GM18909 (cell line): ENCODE measurements at regions not wholly inside any gene's neighbourhood (a gene's known extent, or its start where the extent isn't known, plus 50 kb on each side); places are given as distances from the start of the nearest gene placed in this dataset.

Experiments
- ATAC-seq: cut with Tn5 transposase; IDR thresholded peaks from one replicate; pipeline ENCODE4 v1.9.1; 2021; ENCODE audit warnings: mild to moderate bottlenecking; ENCODE audit not compliant: unreplicated experiment, poor library complexity

DNA sequence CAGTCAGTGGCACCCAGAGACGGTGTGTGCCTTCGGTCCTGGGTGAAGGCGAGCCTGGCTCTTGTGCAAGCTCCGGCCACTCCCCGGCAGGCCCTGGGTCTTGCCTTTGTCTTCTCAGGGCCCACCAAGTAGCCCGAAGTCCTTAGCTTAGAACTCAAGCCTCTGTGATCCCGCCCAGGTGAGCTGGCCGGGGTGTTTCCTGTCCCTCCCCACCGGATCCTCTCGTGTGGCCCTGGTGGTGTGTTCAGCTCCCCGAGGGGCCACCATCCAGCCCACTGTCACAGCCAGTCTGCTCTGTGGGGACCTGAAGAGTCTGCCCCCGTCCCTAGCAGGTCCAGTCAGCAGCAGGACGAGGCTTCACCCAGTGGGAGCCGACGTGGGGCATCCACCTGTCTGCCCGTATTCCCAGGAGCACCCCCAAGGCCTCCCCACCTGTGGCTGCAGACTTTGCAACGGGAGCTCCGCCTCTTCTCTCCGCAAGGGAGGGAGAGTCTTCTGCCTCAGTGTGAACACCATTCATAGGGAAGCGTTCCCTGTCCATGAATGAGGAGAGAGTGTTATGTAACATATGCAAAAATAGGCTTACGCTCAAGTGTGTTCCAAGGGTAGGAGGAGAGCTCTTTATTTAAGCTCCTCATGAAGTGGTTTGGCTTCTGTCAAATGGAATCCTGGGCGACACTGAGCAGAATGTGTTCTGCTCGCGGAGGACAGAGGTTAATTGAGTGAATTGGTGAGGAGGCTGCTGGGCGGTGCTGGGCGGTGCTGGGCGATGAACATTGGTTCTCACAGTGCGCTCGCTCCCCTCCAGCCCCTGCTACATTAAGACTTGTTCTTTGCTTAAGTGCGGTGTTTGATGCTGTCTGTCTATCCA, 108.9 kb downstream of the CRYAA start:
- no peak for ATAC-seq

DNA sequence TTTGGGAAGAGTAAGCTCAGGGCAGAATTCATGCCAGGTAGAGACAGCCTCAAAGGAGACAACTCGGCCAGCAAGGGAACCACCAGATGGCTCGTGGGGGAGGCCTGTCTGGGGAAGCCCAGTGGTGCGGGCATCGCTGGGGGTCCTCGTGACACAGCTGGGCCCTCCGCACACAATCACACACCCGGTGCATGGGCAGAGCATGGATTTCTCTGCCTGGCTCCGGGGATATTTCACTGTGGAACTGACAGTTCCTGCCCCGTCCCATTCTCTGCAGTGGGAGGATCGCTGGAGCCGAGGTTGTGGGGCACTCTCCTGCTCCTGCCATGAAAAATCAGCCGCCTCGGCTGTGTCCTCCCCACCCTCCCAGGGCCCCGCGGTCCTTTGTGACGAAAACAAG, 108.0 kb downstream of the CRYAA start:
- no peak for ATAC-seq

DNA sequence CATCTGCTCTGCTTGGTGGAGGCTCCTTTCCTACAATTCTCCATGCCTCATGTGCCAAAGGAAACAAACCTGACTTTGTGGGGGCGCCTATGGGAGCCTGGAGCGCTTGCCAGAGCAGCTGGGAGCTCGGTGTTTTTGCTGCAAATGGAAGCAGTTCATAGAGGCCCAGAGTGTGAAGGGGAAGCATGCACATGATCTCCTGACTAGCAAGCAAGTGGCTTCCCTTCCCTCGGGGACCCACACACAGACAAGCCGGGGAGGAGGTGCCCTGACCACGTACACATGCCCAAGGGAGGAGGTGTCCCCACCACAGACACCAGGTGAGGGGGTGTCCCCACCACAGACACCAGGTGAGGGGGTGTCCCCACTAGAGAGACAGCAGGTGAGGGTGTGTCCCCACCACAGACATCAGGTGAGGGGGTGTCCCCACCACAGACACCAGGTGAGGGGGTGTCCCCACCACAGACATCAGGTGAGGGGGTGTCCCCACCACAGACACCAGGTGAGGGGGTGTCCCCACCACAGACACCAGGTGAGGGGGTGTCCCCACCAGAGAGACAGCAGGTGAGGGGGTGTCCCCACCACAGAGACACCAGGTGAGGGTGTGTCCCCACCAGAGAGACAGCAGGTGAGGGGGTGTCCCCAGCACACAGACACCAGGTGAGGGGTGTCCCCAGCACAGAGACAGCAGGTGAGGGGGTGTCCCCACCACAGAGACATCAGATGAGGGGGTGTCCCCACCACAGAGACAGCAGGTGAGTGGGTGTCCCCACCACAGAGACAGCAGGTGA, 106.8 kb downstream of the CRYAA start:
- ATAC-seq = no peak

DNA sequence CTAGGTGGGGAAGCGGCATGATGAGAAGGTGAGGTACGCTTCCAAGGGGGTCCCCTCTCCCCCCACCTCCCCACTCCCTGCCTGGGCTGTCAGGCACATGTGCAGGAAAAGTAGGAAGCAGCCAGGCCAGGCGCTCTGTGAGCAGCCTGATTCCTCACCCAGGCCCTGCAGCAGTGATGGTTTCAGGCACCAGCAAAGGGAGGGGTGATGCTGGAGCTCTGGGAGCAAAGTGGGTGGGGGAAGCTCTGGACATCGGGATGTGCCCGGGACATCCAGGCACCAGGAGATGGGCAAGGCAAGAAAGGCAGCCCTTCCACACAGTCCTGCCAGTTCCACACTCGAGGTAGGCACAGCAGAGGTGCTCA, 106.1 kb downstream of the CRYAA start:
- no peak for ATAC-seq

DNA sequence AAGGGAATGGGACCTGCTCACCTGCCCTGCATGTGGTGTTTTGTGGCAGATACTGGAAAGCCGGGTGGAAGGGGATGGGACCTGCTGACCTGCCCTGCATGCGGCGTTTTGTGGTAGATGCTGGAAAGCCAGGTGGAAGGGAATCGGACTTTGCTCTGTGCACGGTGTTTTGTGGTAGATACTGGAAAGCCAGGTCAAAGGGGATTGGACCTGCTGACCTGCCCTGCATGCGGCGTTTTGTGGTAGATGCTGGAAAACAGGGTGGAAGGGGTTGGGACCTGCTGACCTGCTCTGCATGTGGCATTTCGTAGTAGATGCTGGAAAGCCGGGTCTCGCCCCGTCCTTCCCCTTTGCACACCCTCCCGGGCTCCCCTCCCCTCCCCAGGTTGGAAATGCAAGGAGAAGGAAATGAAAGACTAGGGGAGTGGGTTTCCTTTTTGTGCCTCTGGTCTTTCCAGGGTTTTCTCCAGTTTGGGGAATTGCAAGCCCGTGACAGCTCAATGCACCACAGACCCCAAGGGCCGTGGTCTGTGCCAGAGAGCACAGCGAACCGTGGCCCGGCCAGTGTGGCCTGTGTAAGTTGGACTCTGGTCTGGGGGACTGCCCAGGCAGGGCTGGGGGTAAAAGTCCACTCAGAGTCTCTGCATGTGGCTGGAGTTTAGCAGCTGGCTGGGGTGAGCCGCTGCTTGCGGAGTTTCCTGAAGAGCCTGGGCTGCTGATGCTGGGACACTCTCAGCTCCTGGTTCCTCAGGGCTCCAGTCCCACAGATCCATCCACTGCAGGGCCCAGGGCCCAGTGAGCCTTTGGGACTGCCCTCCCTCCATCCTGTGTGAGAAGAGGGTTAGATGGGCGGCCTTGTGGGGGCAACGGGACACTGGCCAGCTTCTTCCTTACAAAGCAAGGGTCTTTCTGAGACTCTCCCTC, 105.5 kb downstream of the CRYAA start:
- ATAC-seq = no peak

DNA sequence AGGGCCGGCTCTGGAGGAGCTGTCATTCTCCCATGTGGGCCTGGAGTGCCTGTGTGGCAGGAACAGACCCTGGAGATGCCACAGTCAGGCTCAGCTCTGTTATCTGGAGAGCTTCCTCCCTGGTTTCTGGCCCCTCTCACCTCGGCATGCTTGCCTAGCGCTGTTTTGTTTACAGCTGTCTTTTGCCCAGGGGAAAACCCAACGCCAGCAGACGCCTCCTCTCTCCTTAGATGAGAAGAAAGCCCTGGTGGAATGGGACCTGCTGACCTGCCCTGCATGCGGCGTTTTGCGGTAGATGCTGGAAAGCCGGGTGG, 104.9 kb downstream of the CRYAA start:
- ATAC-seq = no peak

DNA sequence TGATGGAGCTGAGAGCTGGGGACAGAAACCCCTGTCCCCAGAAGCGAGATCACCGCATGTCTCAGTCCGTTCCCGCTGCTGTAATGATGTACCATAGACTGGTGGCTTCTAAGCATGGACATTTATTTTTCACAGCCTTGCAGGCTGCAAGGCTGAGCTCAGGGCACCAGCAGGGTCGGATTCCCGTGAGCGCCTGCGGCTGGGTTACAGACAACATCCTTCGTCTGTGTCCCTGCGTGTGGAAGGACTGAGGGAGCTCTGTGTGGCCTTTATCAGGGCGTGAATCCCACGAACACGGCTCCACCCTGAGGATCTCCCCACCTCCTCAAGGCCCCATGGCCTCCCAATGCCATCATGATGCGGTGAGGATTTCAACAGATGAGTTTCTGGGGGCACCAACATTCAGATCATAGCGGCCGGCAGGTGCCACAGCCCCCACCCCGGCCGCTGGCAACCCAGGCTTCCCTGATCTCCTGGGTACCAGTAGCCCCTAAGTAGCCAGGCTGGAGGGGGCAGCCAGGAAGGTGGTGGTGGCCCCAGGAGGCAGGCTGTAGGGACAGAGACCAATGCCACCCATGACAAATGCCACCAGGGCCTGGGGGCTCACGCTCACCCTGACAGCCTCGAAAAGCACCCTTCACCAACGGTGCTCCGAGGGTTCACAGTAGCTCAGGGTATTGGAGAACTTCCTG, 104.4 kb downstream of the CRYAA start:
- ATAC-seq = no peak

DNA sequence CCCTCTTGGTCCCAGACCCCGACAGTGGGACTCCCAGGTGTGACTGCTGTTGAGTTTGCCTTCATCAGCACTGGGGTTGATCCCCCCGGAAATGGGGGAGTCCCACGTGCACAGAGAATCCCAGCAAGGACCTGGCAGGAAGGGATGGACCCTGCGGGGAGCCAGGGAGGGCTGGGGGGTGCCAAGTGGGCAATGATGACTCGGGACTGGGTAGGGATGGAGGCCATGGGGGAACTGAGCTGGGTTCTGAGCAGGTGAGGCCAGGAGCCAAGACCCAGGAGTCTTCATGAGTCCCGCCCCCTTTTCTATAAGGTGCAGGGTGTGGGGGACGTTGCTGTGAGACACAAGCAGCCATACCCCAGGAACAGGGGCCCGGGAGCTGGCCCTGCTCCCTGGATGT, 103.8 kb downstream of the CRYAA start:
- no peak for ATAC-seq

DNA sequence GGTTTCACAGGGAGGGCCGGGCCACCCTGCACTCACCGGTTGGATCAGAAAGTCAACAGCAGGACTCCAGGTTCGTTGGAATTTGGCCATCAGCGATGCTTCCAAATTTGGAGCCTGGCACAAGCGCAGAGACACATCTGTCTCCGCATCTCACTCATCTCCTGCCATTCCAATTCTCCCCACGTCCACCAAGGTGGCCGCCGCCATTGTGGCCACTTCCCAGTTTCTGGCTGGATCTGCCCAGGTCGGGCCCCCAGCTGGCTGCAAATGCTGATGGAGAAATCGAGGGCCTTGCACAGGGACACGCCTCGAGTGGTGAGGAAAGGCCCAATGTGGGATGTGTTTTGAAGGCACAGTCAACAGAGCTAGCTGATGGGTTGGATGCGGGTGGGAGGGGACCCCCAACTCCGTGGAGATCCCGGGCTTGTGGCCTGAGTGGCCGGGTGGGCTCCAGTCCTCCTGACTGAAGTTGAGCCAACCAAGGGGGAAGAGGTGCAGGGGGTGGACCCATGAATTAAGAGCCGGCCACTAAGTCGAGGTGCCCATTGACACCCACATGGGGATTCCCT, 102.7 kb downstream of the CRYAA start:
- no peak for ATAC-seq

DNA sequence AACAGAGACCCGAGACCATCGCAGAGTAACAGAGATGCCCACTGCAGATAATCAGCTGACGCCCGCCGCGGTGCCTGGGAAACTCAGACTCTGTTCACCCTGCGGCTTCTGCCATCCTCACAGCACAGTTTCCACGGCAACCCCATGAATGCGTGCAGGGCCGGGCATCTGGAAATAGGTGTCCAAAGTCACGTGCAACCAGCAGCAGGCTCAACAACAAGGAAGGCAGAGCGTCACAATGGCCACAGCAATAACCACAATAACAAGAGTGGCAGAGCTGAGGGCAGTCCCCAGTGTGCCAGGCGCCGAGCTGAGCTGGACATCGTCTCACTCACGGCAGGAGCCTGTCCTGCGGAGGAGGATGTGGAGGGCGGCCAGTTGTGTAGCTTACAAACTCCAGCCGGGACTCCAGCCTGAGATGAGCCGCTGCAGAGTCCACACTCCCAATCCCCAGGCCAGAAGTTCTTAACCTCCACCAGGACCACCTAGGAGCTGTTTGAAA, 102.0 kb downstream of the CRYAA start:
- ATAC-seq = no peak

DNA sequence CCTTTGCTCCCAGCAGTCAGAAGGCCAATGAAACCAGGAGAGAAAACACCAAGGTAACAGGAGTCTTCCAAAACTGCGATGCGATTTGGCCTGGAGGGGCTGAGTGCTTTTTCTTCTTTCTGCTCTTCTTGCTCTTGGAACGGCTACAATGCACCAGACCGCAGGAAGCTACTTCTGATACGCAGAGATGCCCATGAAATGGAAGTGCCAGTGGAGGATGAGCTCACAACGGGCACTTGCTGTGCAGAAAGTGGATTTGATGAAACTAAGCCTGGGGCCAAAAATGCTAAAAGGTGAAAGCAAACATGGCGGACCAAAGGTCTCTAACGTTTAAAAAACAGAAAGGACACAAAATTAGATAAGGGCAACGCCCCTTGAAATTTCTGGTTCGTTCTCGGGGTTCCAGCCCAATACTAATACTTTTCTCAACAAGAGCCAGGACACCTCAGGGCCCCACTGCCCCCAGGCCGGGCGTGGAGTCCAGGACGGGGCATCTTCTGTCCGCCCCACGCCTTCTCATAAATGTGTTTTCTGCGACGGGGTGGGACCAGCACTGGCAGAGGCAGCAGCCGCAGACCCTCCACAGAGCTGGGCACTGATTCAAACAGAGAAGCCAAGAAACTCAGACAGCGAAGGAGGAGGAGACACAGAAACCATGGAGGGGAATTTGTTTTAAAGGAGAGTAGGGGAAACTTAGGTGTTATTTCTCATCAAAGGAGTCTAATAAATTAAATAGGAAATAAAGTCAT, 101.3 kb downstream of the CRYAA start:
- no peak for ATAC-seq

DNA sequence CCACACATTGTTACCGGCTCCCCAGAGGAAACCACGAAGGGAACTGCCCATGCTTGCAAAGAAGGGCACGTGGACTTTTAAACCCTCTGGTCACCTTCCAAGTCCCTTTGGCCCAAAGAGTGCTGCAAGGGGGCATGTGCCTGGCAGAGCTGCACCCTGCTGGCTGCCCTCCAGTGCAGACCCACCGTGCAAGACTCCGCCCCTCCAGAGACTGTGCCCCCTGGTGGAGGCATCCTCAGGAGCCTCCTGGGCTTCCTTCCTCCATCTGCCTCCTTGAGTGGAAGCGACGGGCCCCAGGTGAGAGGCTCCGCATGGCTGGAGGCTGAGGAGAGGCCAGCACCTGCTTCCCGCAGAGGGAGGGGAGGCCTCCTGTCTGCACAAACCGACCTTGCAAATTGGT, 100.6 kb downstream of the CRYAA start:
- ATAC-seq = no peak

DNA sequence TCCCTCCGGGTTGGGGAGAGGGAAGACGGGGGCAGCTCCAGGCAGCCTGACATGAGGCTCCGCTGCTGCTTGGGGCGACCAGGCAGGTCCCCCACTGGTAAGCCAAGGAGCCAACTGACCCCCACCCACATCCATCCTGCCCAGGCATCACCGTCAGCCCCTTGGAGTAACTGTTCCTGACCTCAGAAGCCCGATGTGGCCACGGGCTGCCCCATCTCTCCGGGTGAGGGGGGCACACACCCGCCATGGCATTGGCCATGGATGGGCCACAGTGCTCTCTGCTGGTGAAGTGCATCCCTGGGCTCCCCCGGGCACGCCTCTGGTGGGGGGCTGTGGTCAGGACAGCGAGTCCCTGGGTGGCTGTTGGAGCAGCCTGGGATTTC, 100.0 kb downstream of the CRYAA start:
- ATAC-seq = no peak

DNA sequence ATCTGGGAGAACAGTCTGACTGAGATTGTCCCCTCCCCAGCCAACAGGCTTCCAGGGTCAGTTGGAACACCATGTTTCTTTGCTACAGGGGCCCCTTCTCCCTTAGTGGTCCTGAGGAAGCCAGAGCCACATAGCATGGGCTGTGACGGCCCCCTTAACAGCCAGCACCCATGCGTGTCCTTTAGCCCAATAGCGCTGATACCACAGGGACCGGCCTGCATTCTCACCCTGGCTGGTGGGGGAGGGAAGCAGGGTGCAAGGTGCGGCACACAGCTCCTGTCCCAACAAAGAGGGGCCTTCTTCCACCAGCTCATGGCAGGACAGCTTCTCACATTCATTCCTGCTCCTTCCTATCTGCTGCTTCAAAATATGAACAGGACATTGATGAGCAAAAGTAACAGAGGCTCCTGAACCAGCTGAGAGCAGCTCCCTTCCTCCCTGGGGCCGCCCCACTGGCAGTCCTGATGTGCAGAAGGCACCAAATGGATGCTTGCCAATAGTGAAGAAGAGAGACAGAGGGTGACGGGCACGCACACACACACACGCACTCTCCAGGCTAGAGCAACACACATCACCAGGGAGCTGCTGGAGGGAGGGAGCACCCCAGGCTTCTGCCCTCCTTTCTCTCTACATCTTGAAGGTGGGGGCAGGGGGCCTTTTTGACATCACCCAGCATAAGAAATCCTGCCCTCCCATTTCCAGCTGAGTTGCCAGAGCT, 99.4 kb downstream of the CRYAA start:
- ATAC-seq = no peak

DNA sequence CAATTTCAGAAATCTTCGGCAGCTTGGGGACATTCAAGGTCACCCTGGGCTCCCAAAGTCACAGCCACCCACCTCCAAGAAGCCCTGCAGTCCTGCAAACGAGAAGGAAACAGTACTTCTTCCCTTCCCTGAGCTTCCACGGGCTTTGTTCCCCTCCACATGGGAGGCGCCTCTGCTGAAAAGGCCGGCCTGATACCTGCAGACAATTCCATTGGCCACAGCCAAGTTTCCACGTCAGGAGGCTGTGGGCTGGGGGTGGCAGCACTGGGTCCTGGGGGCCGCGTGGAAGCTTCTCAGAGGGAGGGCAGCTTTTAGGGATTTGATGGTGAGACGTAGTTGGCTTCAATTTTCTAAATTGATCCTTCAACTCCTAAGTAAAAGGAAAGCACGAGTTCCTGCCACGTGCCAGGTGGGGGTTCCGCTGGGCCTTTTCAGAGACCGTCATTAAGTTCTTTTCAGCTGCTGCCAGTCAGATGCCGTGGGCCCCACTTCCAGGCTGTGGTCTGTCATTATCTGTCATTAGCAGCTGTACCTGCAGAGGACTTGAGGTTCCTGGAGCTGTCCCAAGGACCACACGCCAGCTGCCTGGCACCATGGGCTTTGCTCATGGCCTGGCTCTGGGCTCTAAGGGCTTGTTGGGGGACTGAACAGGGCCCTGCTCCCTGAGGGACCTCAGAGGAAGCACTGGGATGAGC, 98.7 kb downstream of the CRYAA start:
- no peak for ATAC-seq

DNA sequence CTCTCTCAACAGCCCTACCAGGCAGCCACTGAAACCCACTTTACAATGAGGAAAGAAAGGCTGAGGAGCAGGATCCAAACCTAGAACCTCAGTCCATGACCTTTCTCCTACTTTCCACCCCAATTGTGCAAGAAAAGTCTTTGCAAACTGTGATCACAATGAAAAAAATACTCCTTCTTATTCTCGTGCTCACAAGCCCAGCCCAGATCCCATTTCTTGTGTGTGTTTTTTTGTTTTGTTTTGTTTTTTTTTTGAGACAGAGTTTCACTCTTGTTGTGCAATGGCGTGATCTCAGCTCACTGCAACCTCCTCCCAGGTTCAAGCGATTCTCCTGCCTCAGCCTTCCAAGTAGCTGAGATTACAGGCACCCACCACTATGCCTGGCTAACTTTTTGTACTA, 97.7 kb downstream of the CRYAA start:
- no peak for ATAC-seq

DNA sequence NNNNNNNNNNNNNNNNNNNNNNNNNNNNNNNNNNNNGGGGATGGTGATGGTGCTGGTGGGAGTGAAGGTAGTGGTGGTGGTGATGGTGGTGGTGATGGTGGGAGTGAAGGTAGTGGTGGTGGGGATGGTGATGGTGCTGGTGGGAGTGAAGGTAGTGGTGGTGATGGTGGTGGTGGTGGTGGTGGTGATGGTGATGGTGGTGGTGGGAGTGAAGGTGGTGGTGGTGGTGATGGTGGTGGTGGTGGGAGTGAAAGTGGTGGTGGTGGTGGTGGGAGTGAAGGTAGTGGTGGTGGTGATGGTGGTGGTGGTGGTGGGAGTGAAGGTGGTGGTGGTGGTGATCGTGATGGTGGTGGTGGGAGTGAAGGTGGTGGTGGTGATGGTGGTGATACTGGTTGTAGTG, 93.6 kb downstream of the CRYAA start:
- ATAC-seq = no peak
